ENCODE measurements at regions not wholly inside any gene's neighbourhood (a gene's known extent, or its start where the extent isn't known, plus 50 kb on each side); places are given as distances from the start of the nearest gene placed in this dataset.

- Histone ChIP-seq H3K4me1 (ENCODE audit: insufficient read depth) (peaks cover 15% of the 10 kb centered on the region), H3K27me3 (no peaks in the 10 kb centered on the region), H2AFZ (no peak overlapping the region), H3K4me2 (no peak overlapping the region), H4K20me1 (ENCODE audit: insufficient read depth, poor library complexity, severe bottlenecking) (no peaks in the 10 kb centered on the region), H3K9me2 (replicated peaks; ENCODE audit: insufficient read depth) (no peaks in the 10 kb centered on the region), H3K4me3 (no peak overlapping the region), H3K27ac (no peak overlapping the region), H3K9me3 (ENCODE audit: low read depth) (no peaks in the 10 kb centered on the region), H3K79me2 (no peaks in the 10 kb centered on the region), H3K36me3 (replicated peaks; ENCODE audit: insufficient read depth, low read depth) (no peaks in the 10 kb centered on the region)
- WGBS (ENCODE audit: low lambda C conversion rate, missing lambda C conversion rate): 81% methylated on average over 2 of the region's 2 CpGs
- TF ChIP-seq EZH2 (IDR thresholded peaks at IDR 0.05; ENCODE audit: borderline replicate concordance) (no peak), EZH2phosphoT487 (IDR thresholded peaks at IDR 0.05; ENCODE audit: low read depth, severe bottlenecking, unreplicated experiment) (no peak)
- TF ChIP-seq, protein P1, sequence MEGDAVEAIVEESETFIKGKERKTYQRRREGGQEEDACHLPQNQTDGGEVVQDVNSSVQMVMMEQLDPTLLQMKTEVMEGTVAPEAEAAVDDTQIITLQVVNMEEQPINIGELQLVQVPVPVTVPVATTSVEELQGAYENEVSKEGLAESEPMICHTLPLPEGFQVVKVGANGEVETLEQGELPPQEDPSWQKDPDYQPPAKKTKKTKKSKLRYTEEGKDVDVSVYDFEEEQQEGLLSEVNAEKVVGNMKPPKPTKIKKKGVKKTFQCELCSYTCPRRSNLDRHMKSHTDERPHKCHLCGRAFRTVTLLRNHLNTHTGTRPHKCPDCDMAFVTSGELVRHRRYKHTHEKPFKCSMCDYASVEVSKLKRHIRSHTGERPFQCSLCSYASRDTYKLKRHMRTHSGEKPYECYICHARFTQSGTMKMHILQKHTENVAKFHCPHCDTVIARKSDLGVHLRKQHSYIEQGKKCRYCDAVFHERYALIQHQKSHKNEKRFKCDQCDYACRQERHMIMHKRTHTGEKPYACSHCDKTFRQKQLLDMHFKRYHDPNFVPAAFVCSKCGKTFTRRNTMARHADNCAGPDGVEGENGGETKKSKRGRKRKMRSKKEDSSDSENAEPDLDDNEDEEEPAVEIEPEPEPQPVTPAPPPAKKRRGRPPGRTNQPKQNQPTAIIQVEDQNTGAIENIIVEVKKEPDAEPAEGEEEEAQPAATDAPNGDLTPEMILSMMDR (IDR thresholded peaks at IDR 0.05; ENCODE audit: poor library complexity): no peak
- DNase-seq (ENCODE audit: low spot score): no peak
These were observed 270.1 kb downstream of the ETAA1 start for GRCh38 chr2:67667054-67667908.

DNA sequence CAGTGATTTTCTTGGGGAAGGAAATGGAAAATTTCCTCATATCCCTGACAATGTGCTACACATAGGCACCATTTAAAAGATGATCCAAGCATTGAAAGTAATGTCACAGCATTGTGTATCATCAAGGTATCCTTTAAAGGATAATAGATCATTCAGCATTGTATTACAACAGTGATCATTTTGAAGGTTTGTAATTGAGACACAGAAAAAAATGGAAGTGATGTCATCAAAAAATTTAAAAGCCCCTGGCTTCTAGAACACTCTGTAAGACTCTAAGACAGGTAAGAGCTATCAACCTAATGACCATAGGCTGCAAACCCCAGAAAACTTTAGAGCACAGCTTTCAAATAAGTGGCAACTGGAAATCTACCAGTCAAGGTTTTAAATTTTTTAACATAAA lies 271.4 kb downstream of the ETAA1 start:
- no peaks in the 10 kb centered on the region for H3K27me3 ChIP-seq
- no peak overlapping the region for H3K27ac ChIP-seq
- H3K79me2 ChIP-seq: no peaks in the 10 kb centered on the region
- H3K4me2 ChIP-seq: no peak overlapping the region
- H4K20me1 ChIP-seq (ENCODE audit: insufficient read depth, poor library complexity, severe bottlenecking): no peaks in the 10 kb centered on the region
- H3K9me3 ChIP-seq (ENCODE audit: low read depth): no peaks in the 10 kb centered on the region
- H3K4me3 ChIP-seq: no peak overlapping the region
- H3K9me2 ChIP-seq (replicated peaks; ENCODE audit: insufficient read depth): no peaks in the 10 kb centered on the region
- H2AFZ ChIP-seq: no peak overlapping the region
- H3K36me3 ChIP-seq (replicated peaks; ENCODE audit: insufficient read depth, low read depth): no peaks in the 10 kb centered on the region
- peaks cover 15% of the 10 kb centered on the region for H3K4me1 ChIP-seq (ENCODE audit: insufficient read depth)
- TF ChIP-seq EZH2 (IDR thresholded peaks at IDR 0.05; ENCODE audit: borderline replicate concordance) (no peak), EZH2phosphoT487 (IDR thresholded peaks at IDR 0.05; ENCODE audit: low read depth, severe bottlenecking, unreplicated experiment) (no peak)
- TF ChIP-seq, protein P1 (IDR thresholded peaks at IDR 0.05; ENCODE audit: poor library complexity): no peak
- DNase-seq (ENCODE audit: low spot score): no peak

DNA sequence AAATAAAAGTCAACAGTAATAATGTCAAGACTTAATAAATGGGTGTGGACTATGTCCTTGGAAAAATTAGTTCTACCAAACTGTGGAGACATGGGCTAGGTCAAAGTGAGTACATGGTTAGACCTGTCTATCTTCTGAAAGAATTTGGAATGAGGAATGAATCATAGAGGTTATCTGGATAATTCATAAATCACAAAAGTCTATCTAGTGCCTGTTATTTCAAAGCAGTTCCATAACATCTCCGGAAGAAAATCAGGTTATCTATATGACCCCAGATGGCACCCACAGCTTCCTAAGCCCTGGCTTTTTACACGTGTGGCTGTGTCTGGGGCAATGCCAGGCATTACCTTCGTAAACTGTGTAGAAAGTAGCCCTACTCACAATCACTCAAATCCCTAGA lies 272.0 kb downstream of the ETAA1 start:
- no peak overlapping the region for H3K27ac ChIP-seq
- H3K4me1 ChIP-seq (ENCODE audit: insufficient read depth): peaks cover 15% of the 10 kb centered on the region
- no peaks in the 10 kb centered on the region for H4K20me1 ChIP-seq (ENCODE audit: insufficient read depth, poor library complexity, severe bottlenecking)
- H3K9me2 ChIP-seq (replicated peaks; ENCODE audit: insufficient read depth): no peaks in the 10 kb centered on the region
- no peak overlapping the region for H3K4me2 ChIP-seq
- no peak for DNase-seq (ENCODE audit: low spot score)
- TF ChIP-seq, protein P1 (IDR thresholded peaks at IDR 0.05; ENCODE audit: poor library complexity): no peak
- no peak for TF ChIP-seq EZH2phosphoT487 (IDR thresholded peaks at IDR 0.05; ENCODE audit: low read depth, severe bottlenecking, unreplicated experiment)
- no peak for TF ChIP-seq EZH2 (IDR thresholded peaks at IDR 0.05; ENCODE audit: borderline replicate concordance)
- H3K27me3 ChIP-seq: no peaks in the 10 kb centered on the region
- H3K9me3 ChIP-seq (ENCODE audit: low read depth): no peaks in the 10 kb centered on the region
- H2AFZ ChIP-seq: no peak overlapping the region
- no peaks in the 10 kb centered on the region for H3K36me3 ChIP-seq (replicated peaks; ENCODE audit: insufficient read depth, low read depth)
- H3K4me3 ChIP-seq: no peak overlapping the region
- 76% methylated on average over 3 of the region's 3 CpGs for WGBS (ENCODE audit: low lambda C conversion rate, missing lambda C conversion rate)
- no peaks in the 10 kb centered on the region for H3K79me2 ChIP-seq

All from hepatocyte (in vitro differentiated cells).